GM23338 (cell line): ENCODE measurements at regions not wholly inside any gene's neighbourhood (a gene's known extent, or its start where the extent isn't known, plus 50 kb on each side); places are given as distances from the start of the nearest gene placed in this dataset.

Source experiments
- CREB1 ChIP-seq: fragments of 250-450 bp; sonication (Bioruptor Pico); IDR thresholded peaks from 2 replicates; pipeline ENCODE4 v1.5.0; 2020; ENCODE audit warnings: low read depth, mild to moderate bottlenecking, moderate library complexity
- CTCF ChIP-seq, 2 experiments: fragments of 200-600 bp in 1 of 2; sonication (generic) in 1 of 2; conservative IDR thresholded peaks; 2 replicates each; pipeline versions ENCODE4 v1.5.1 to v1.6.1; 2016 to 2017; ENCODE audit warnings: antibody characterized with exemption in 2 of 2, low read depth in 2 of 2, mild to moderate bottlenecking in 2 of 2, moderate library complexity in 1 of 2
- EZH2 ChIP-seq: fragments of 200-600 bp; sonication (generic); IDR thresholded peaks from one replicate; pipeline ENCODE4 v1.8.0; 2017; ENCODE audit warnings: antibody characterized with exemption, mild to moderate bottlenecking, low read depth; ENCODE audit not compliant: unreplicated experiment
- EZH2phosphoT487 ChIP-seq: fragments of 200-600 bp; sonication (generic); IDR thresholded peaks from one replicate; pipeline ENCODE4 v1.8.1; 2018; ENCODE audit warnings: antibody characterized with exemption; ENCODE audit not compliant: unreplicated experiment
- JUNB ChIP-seq: IDR thresholded peaks from one replicate; pipeline ENCODE4 v1.6.1; 2016; ENCODE audit warnings: antibody characterized with exemption; ENCODE audit not compliant: unreplicated experiment
- POLR2AphosphoS5 ChIP-seq: IDR thresholded peaks from 2 replicates; pipeline ENCODE4 v1.6.1; 2016; ENCODE audit warnings: antibody characterized with exemption, low read depth
- REST ChIP-seq: IDR thresholded peaks from one replicate; pipeline ENCODE4 v1.6.1; 2018; ENCODE audit warnings: antibody characterized with exemption; ENCODE audit not compliant: unreplicated experiment

GRCh38 chr14:27085500-27085899 is 487.7 kb upstream of the NOVA1 start:
- no peak for TF ChIP-seq POLR2AphosphoS5
- no peak for TF ChIP-seq EZH2
- no peak for TF ChIP-seq CTCF (conservative IDR thresholded peaks at IDR 0.05; ENCODE audit: low read depth in 2 of 2)
- TF ChIP-seq JUNB, result no peak
- TF ChIP-seq REST, result no peak
- TF ChIP-seq EZH2phosphoT487, result no peak
- no peak for TF ChIP-seq CREB1 (CRISPR knock-in tag)
